HCT116 (cell line): ENCODE measurements at regions not wholly inside any gene's neighbourhood (a gene's known extent, or its start where the extent isn't known, plus 50 kb on each side); places are given as distances from the start of the nearest gene placed in this dataset.

Experiments
- ATAC-seq: fragments of 200-7000 bp; cut with Tn5 transposase; 2 replicates; pipeline ENCODE4 v1.9.1; 2020; ENCODE audit warnings: mild to moderate bottlenecking, moderate library complexity
- BruUV-seq: library from RNA; stranded (reverse); fragments of 400-500 nt; replicated peaks from 2 replicates; lab custom pipeline; 2021; lab: Mats Ljungman, UMichigan
- CTCF ChIA-PET: fragments of 300-600 bp; sonication (Branson Sonifier 250); formaldehyde crosslinking; loops from one replicate; lab custom pipeline; 2021; ENCODE audit warnings: antibody characterized with exemption; lab: Charles Lee
- POLR2A ChIA-PET: fragments of 300-600, 350-600 bp; sonication (Branson Sonifier 250); formaldehyde crosslinking; loops from one replicate; lab custom pipeline; 2021; ENCODE audit warnings: antibody characterized with exemption; lab: Charles Lee
- RAD21 ChIA-PET, 2 experiments: fragments of 300-600 bp; sonication (Branson Sonifier 250); formaldehyde crosslinking; loops; one replicate each; lab custom pipeline; 2023; ENCODE audit warnings: low total read pairs in 2 of 2; ENCODE audit not compliant: uncharacterized antibody in 2 of 2, unreplicated experiment in 2 of 2, low non-redundant PET in 1 of 2; lab: Charles Lee
- DNase-seq: peaks from one replicate; pipeline ENCODE4 v3.0.0-alpha.2; 2010; ENCODE audit warnings: low read depth, low spot score
- H2AFZ ChIP-seq: fragments of 200-600 bp; shearing (Covaris generic), sonication (generic); 2 replicates; pipeline ENCODE4 v1.6.1; 2017; ENCODE audit warnings: low read depth, mixed run types, mixed read lengths, antibody characterized with exemption, low read length; ENCODE audit not compliant: poor library complexity, severe bottlenecking
- H3K27ac ChIP-seq: 2 replicates; pipeline ENCODE4 v1.5.1; 2012; ENCODE audit warnings: low read depth, low read length
- H3K27me3 ChIP-seq: fragments of 200-600 bp; sonication (generic); 2 replicates; pipeline ENCODE4 v1.6.1; 2016; ENCODE audit warnings: mixed run types, low read length, mixed read lengths; ENCODE audit not compliant: insufficient read depth
- H3K36me3 ChIP-seq, 2 experiments: fragments of 200-500 bp in 1 of 2; fragments of 200-600 bp in 1 of 2; sonication (Bioruptor generic) in 1 of 2; sonication (generic) in 1 of 2; 2 replicates each; pipeline versions ENCODE4 v1.5.1 to v1.6.1; 2014 to 2016; ENCODE audit warnings: low read length in 2 of 2, inconsistent platforms in 1 of 2, mixed read lengths in 1 of 2, mixed run types in 1 of 2; ENCODE audit not compliant: insufficient read depth in 2 of 2, control insufficient read depth in 1 of 2
- H3K4me1 ChIP-seq, 2 experiments: fragments of 200-600 bp in 1 of 2; sonication (generic) in 1 of 2; 2 replicates each; pipeline versions ENCODE4 v1.5.1 to v1.6.1; 2012 to 2017; ENCODE audit warnings: low read length in 2 of 2, inconsistent platforms in 1 of 2, mild to moderate bottlenecking in 1 of 2, mixed read lengths in 1 of 2, mixed run types in 1 of 2, moderate library complexity in 1 of 2; ENCODE audit not compliant: insufficient read depth in 2 of 2, control insufficient read depth in 1 of 2
- H3K4me2 ChIP-seq: fragments of 200-600 bp; sonication (generic); 2 replicates; pipeline ENCODE4 v1.6.1; 2017; ENCODE audit warnings: mixed run types, low read length, mixed read lengths
- H3K4me3 ChIP-seq, 2 experiments: fragments of 200-600 bp in 1 of 2; sonication (generic) in 1 of 2; replicated peaks in 1 of 2; 2 replicates each; pipeline ENCODE4 v1.5.1; 2011 to 2016; ENCODE audit warnings: low read length in 2 of 2, control low read depth in 1 of 2, low read depth in 1 of 2, mild to moderate bottlenecking in 1 of 2, mixed read lengths in 1 of 2, mixed run types in 1 of 2
- H3K79me2 ChIP-seq: fragments of 200-600 bp; sonication (generic); 2 replicates; pipeline ENCODE4 v1.6.1; 2017; ENCODE audit warnings: mild to moderate bottlenecking, mixed run types, low read length, moderate library complexity, mixed read lengths; ENCODE audit not compliant: insufficient read depth
- H3K9ac ChIP-seq: fragments of 200-600 bp; sonication (generic); 2 replicates; pipeline ENCODE4 v1.6.1; 2016; ENCODE audit warnings: low read length, mixed read lengths
- H3K9me2 ChIP-seq: fragments of 200-600 bp; sonication (generic), shearing (Covaris generic); 2 replicates; pipeline ENCODE4 v1.6.1; 2017; ENCODE audit warnings: mixed run types, mild to moderate bottlenecking, moderate library complexity; ENCODE audit not compliant: insufficient read depth
- H3K9me3 ChIP-seq, 2 experiments: fragments of 200-500 bp in 1 of 2; fragments of 200-600 bp in 1 of 2; sonication (Bioruptor generic) in 1 of 2; sonication (generic) in 1 of 2; 2 replicates each; pipeline ENCODE4 v1.6.1; 2014 to 2017; ENCODE audit warnings: low read length in 2 of 2, mixed read lengths in 2 of 2, inconsistent platforms in 1 of 2, low read depth in 1 of 2, mild to moderate bottlenecking in 1 of 2, mixed run types in 1 of 2, moderate library complexity in 1 of 2; ENCODE audit not compliant: control insufficient read depth in 1 of 2, insufficient read depth in 1 of 2
- H4K20me1 ChIP-seq: fragments of 200-600 bp; sonication (generic), shearing (Covaris generic); 2 replicates; pipeline ENCODE4 v1.6.1; 2017; ENCODE audit warnings: mixed run types, mild to moderate bottlenecking, moderate library complexity; ENCODE audit not compliant: insufficient read depth
- ATF3 ChIP-seq: IDR thresholded peaks from 2 replicates; pipeline ENCODE4 v1.6.1; 2012
- CEBPB ChIP-seq: IDR thresholded peaks from 2 replicates; pipeline ENCODE4 v1.6.1; 2012; ENCODE audit warnings: low read depth
- CTCF ChIP-seq, 3 experiments: fragments of 200-600 bp in 1 of 3; sonication (generic) in 1 of 3; IDR thresholded peaks in 2 of 3; conservative IDR thresholded peaks in 1 of 3; 2 replicates each; pipeline ENCODE4 v1.5.1; 2012 to 2017; ENCODE audit warnings: low read depth in 2 of 3, low read length in 2 of 3, antibody characterized with exemption in 1 of 3, borderline replicate concordance in 1 of 3, control low read depth in 1 of 3, mild to moderate bottlenecking in 1 of 3, mixed read lengths in 1 of 3, mixed run types in 1 of 3, moderate library complexity in 1 of 3; ENCODE audit not compliant: insufficient read depth in 1 of 3
- EGR1 ChIP-seq: IDR thresholded peaks from 2 replicates; pipeline ENCODE4 v1.6.1; 2012; ENCODE audit warnings: low read depth
- POLR2A ChIP-seq: IDR thresholded peaks from 2 replicates; pipeline ENCODE4 v1.7.0; 2011; ENCODE audit warnings: borderline replicate concordance; ENCODE audit not compliant: insufficient read depth, insufficient read length; ENCODE audit errors: extremely low read depth
- RAD21 ChIP-seq: IDR thresholded peaks from 2 replicates; pipeline ENCODE4 v1.6.1; 2012; ENCODE audit warnings: low read depth, mild to moderate bottlenecking
- SP1 ChIP-seq: IDR thresholded peaks from 2 replicates; pipeline ENCODE4 v1.6.1; 2012; ENCODE audit warnings: low read depth
- SRF ChIP-seq: IDR thresholded peaks from 2 replicates; pipeline ENCODE4 v1.6.1; 2012; ENCODE audit warnings: low read depth
- ZNF274 ChIP-seq: fragments of 200-500 bp; sonication (Bioruptor generic); IDR thresholded peaks from 2 replicates; pipeline ENCODE4 v1.6.1; 2014; ENCODE audit warnings: mild to moderate bottlenecking, low read depth, low read length, inconsistent platforms
- intact Hi-C: fragments of 100-400 bp; cut with micrococcal nuclease; formaldehyde crosslinking; loops from 2 replicates; pipeline ENCODE4 v1.10.0; 2022
- TF ChIP-seq, protein P1 (sequence below): IDR thresholded peaks from 2 replicates; pipeline ENCODE4 v1.6.1; 2012

DNA sequence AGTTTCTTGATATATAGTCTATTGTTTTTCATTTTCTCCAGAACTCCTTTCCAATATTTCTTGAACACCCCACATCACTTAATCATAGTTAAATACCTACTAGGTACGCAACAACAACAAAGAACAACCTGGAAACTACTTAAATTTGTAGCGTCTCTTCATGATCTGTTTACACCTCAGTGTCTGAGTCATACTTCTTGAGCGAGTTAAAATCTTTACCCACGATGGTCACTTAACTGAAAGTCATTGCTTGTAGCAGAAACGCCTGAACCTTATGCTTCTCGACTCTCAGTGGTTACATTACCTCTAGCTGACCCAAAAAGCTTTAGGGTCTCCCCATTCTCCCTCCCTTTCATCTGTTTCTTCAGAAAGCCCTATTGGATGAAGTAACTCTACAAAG is 131.3 kb downstream of the EN1 start:
- no peak for DNase-seq
- intact Hi-C loops = no loop called here
- no TSS peak for BruUV-seq
- no peak overlapping the region for H2AFZ ChIP-seq
- H3K4me1 ChIP-seq = no peaks in the 10 kb centered on the region
- no peak overlapping the region for H3K4me2 ChIP-seq
- POLR2A ChIA-PET = no interaction called here
- no peaks in the 10 kb centered on the region for H4K20me1 ChIP-seq
- no peak overlapping the region for H3K9ac ChIP-seq
- no peaks in the 10 kb centered on the region for H3K9me2 ChIP-seq
- CTCF ChIA-PET = no interaction called here
- H3K9me3 ChIP-seq = no peaks in the 10 kb centered on the region
- RAD21 ChIA-PET = no interaction called here
- no peak overlapping the region for H3K27ac ChIP-seq
- peaks cover 15% of the 10 kb centered on the region; the same call in 1 of the 2 replicates for H3K27me3 ChIP-seq
- no peak for TF ChIP-seq SRF
- no peak for TF ChIP-seq SP1
- TF ChIP-seq POLR2A = no peak
- TF ChIP-seq RAD21 = no peak
- no peak for ATAC-seq
- no peak overlapping the region for H3K4me3 ChIP-seq
- H3K36me3 ChIP-seq = no peaks in the 10 kb centered on the region
- no peaks in the 10 kb centered on the region for H3K79me2 ChIP-seq

DNA sequence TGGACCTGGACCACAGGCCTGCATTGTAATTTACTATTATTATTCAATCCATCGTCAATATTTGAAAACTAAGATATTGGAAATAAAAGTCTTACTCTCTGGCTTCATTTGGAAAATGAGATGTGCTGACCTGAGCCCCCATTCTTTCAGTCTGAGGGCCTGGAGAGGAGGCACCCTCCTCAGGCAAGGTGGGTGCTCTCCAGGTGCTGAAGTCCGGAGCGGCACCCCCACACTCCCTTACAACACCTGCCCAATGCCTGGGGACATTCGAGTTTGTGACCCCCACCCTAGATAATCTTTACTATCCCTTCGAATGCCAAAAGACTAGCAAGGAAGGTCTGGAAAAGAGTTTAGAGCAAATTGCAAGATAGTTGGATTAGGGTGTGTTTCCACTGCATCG is 133.3 kb downstream of the EN1 start:
- no peak overlapping the region for H3K4me2 ChIP-seq
- H3K4me3 ChIP-seq = no peak overlapping the region
- ATAC-seq (no peak), DNase-seq (no peak)
- RAD21 ChIA-PET = no interaction called here
- no peak overlapping the region for H2AFZ ChIP-seq
- no peaks in the 10 kb centered on the region for H3K36me3 ChIP-seq
- intact Hi-C loops = no loop called here
- H3K79me2 ChIP-seq = no peaks in the 10 kb centered on the region
- TF ChIP-seq POLR2A (no peak), EGR1 (no peak), CTCF (IDR thresholded peaks at IDR 0.05 in 2 of 3, conservative IDR thresholded peaks at IDR 0.05 in 1 of 3; ENCODE audit: borderline replicate concordance in 1 of 3, insufficient read depth in 1 of 3, low read depth in 2 of 3, low read length in 2 of 3) (no peak), ZNF274 (no peak), ATF3 (no peak), RAD21 (no peak), CEBPB (no peak)
- TF ChIP-seq, protein P1, sequence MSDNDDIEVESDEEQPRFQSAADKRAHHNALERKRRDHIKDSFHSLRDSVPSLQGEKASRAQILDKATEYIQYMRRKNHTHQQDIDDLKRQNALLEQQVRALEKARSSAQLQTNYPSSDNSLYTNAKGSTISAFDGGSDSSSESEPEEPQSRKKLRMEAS = no peak
- BruUV-seq = no TSS peak
- no peak overlapping the region for H3K9ac ChIP-seq
- no peaks in the 10 kb centered on the region for H3K9me2 ChIP-seq
- no peak overlapping the region for H3K27ac ChIP-seq
- POLR2A ChIA-PET = no interaction called here
- H3K9me3 ChIP-seq = no peaks in the 10 kb centered on the region
- no peaks in the 10 kb centered on the region for H4K20me1 ChIP-seq
- H3K27me3 ChIP-seq = peaks cover 11% of the 10 kb centered on the region; the same call in 1 of the 2 replicates
- H3K4me1 ChIP-seq = no peaks in the 10 kb centered on the region
- CTCF ChIA-PET = no interaction called here
